Medulla oblongata (tissue), 1 donor: ENCODE measurements at regions not wholly inside any gene's neighbourhood (a gene's known extent, or its start where the extent isn't known, plus 50 kb on each side); places are given as distances from the start of the nearest gene placed in this dataset.
A peak's percentile ranks its signal among the peaks of the same experiment; 100 is the strongest.

ENCODE experiments used
- DNase-seq: peaks from one replicate; pipeline ENCODE4 v3.0.0-alpha.2; 2015; ENCODE audit errors: extremely low spot score

GRCh38 chr1:50358962-50359361, 64.3 kb downstream of the DMRTA2 start:
- DNase-seq: no peak

- no peak for DNase-seq
Observed at GRCh38 chr1:50357186-50357585, 66.1 kb downstream of the DMRTA2 start.

- DNase-seq: no peak
Observed at GRCh38 chr1:50354813-50355212, 68.4 kb downstream of the DMRTA2 start.

- DNase-seq: no peak
Observed at GRCh38 chr1:50352428-50352827, 70.8 kb downstream of the DMRTA2 start.

DNA sequence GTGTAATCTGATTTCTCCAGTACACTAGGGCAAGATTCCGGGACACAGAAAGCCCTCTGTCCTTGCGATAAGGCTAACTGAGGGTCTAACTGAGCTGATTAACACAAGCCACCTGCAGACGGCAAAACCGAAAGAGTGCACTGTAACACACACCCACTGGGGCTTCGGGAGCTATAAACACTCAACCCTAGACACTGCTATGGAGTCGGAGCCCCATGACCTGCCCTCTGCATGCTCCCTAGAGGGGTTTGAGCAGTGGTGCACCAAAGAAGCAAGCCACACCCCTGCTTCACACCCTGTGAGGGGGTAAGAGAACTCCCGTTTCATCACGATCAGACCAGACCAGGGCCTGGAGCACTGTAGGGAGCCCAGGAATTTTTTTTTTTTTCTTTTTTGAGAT, 72.4 kb downstream of the DMRTA2 start:
- no peak for DNase-seq

- DNase-seq: no peak
Observed at GRCh38 chr1:50350421-50350820, 72.8 kb downstream of the DMRTA2 start.

DNA sequence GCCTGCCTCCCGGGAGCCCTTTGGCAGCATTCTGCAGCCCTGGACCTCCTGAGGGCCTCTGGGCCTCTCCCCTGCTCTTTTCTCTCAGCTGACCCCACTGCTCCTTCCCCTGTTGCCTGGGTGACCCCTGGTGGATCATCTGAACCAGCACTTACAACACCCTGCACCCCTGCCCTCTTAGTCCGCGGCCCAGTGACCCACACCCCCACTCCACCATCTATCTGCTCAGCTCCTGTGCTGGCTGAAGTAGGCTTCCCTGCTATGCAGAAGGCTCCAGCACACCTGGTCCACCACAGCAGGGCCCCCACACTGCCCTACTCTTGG, 74.0 kb downstream of the DMRTA2 start:
- no peak for DNase-seq

- DNase-seq: peak; percentile 87
Observed at GRCh38 chr1:50348449-50349241, 74.6 kb downstream of the DMRTA2 start.

DNA sequence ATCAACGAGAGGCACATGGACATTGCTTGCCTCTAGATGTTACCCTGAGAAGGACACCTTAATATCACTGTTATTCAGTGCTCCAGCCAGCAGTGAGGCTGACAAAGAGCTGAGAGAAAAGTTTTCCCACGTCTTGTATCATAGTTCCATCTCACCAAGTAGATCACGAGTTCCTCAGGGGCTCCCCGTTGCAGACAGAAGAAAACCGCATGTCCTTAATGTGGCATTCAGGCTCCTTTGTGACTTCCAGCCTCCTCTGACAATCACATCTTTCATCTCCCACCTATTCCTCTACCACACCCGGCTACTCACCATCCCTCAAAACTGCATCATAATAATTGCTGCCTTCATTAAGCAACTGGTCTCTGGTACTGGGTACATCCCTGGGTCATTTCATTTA, 75.3 kb downstream of the DMRTA2 start:
- no peak for DNase-seq

DNA sequence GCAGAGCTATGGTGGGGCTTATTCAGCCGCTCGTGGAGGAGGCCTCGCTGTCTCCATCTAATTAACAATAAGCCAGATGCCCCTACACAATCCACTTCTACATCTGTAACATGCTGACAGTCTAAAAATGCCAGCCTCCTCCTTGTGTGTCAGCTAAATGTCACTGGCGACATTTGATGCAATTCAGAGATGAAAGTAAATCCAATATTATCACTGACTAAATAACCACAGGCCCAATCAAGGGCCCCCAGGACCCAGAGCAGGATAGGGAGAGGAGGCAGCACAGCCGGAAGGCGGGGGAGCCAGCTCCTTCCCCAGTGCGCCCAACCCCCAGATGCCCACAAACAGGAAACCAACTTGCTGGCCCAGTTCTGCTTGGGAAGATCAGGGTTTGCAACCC, 76.6 kb downstream of the DMRTA2 start:
- no peak for DNase-seq

GRCh38 chr1:50343323-50343722, 79.9 kb downstream of the DMRTA2 start:
- no peak for DNase-seq

GRCh38 chr1:50342525-50342924, 80.7 kb downstream of the DMRTA2 start:
- no peak for DNase-seq

DNA sequence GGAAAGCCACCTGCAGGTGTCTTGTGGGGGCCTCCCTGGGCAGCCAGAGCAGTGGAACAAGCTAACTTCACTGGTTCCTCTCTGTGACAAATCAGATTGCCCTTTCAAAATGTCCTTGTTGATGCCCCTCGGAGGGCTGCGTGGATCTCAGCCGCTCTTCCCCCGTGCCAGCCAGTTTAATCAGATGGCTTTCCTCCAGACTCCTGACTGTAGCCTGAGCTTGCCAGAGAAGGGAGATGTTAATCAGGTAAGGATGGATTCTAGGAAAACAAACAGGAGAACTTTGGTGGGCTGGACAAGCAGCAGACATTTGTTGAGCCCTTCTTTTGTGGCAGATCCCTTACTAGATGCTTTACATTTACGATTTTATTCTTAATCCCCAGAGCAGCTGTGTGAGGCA, 88.2 kb downstream of the DMRTA2 start:
- no peak for DNase-seq

DNA sequence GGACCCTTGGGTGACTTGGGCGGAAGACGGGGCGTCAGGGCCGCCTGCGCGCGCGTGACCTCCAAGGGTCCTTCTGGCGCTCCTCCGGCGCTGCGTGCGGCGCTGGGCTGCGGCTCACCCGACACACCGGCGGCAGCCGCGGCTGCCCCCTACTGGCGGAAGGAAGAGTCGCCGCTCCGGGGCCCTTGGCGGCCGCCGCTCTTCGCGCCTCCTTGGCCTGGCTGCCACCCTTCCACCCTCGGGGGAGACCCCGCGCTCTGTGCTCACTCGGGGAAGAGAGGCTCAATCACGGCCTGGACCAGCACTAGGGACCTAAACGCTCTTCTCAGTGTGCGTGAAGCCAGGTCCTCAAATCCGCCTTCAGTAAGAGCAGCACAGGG, 89.7 kb downstream of the DMRTA2 start:
- DNase-seq: peak; percentile 14

GRCh38 chr1:50332941-50333594, 90.2 kb downstream of the DMRTA2 start:
- peak; percentile 30 for DNase-seq

DNA sequence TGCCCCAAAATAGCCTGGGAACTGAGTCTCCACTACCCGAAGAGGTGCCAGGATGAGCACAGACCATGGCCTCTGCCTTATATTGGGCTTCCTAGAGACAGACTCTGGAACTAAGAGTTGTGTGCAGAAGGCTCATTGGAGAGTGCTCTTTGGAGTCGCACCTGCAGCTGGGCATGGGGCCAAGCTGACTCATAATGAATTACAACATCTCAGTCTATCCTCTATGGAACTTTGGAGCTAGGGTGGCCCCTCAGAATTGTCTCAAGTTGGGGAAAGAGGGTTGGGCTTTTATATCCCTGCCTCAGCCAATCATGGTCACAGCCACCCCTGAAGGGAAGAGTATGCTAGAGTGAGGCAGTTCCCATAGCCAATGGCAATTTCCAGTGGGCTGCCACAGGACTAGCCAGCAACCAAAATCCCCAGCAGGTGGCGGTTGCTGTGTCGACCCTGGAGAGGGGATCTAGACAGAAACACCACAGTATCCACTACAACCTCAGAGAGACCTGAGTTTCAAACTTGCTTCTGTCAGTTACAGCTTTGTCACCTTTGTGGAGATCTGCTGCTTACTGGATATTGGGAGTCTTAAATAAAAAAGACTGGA, 93.8 kb downstream of the DMRTA2 start:
- DNase-seq: no peak

DNA sequence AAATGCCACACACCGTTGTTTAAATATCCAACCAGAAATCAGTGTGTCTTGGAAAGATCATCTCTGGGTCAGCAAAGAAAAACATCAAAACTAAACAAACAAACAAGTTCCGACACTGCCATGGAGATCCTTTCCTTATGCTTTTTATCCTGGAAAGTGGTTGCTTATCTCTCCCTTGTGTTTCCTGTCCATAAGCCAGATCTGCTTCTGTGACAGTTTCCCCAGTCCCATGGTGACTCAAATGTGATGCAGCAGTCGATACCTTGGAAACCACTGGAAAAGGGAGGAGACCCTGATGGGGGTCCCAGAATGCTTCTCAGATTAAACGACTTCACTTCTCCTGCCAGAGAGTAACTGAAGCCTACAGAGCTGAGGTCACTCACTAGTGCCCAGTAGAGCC, 94.7 kb downstream of the DMRTA2 start:
- DNase-seq: no peak

DNA sequence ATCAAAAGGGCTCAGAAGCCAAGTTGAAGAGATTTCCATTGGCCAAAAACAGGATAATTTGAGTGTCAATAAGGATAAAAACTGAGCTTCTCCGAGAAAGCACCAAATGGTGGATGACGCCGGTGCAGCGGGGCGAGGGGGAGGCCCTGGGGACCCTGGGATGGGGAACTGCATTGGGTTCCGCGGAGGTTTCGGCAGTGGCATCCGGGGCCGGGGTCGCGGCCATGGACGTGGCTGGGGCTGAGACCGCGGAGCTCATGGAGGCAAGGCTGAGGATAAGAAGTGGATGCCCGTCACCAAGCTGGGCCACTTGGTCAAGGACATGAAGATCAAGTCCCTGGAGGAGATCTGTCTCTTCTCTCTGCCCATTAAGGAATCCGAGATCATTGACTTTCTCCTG, 97.2 kb downstream of the DMRTA2 start:
- DNase-seq: no peak

GRCh38 chr1:50322579-50322978, 100.7 kb downstream of the DMRTA2 start:
- DNase-seq: no peak

DNA sequence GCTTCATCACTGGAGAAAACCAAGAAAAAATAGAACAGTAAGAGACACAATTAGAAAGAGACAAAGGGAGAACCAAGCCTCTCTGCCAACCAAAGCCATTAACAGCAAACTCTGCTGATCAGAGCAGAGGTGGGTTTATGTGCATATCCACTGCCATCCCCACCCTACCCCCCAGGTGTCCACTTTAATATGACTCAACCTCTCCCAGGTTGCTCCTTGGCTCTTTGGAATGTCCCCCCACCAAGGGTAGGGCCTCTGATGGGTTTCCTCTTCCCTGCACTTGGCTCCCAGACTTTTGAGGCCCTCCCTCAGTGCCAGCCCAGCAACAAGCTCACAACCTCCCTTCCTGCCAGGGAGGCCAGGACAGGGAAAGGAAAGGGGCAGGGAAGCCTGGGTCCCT, 104.8 kb downstream of the DMRTA2 start:
- DNase-seq: no peak

GRCh38 chr1:50308878-50309277, 114.4 kb downstream of the DMRTA2 start:
- DNase-seq: peak; percentile 42

GRCh38 chr1:50305808-50306207, 117.4 kb downstream of the DMRTA2 start:
- DNase-seq: no peak

DNA sequence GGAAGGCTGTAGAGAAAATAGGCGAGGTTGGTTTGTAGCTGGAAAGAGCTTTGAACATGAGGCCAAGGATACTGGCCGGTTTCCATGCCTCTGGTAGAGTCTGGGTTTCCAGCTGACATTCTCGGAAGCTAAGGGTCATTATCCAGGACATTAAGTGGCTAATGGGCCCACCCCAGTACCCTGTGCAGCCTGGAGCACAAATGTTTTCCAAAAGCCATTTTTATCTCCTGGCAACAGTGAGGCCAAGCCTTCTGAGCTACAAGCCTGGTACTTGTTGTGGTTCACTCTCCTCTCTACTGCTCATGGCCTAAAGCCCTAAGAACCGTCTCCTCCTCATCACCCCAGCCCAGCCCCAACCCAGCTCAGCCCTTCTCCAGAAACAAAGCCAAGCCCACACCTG, 122.9 kb downstream of the DMRTA2 start:
- DNase-seq: peak; percentile 21
